GM21723 (cell line): ENCODE measurements at regions not wholly inside any gene's neighbourhood (a gene's known extent, or its start where the extent isn't known, plus 50 kb on each side); places are given as distances from the start of the nearest gene placed in this dataset.
"Not testable (repeated sequence)": the region's sequence is repeated elsewhere in the genome, so short reads cannot be mapped to it uniquely, and the experiment has no call there.

ENCODE experiments used
- ATAC-seq: cut with Tn5 transposase; IDR thresholded peaks from one replicate; pipeline ENCODE4 v1.9.1; 2021; ENCODE audit warnings: mild to moderate bottlenecking, moderate library complexity; ENCODE audit not compliant: unreplicated experiment

DNA sequence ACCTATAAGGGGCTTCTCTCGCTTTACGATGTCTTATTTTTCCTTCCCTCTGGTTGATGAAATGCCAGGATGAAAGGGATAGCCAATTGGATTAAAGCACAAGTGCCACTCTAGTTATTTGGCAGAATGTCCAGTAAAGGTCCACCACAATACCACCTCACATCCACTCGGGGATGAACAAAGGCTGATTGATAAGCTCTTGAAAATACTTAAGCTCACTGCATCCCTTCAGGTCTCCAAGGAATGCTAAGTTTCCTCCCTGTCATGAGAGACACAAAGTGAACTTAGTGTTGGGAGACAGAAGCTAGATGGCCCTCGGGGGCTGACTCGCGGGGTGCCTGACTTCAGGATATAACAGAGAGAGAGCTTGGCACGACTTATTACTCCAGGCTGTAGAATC, 185.9 kb upstream of the ZNF644 start:
- not testable (repeated sequence) for ATAC-seq

- ATAC-seq = not testable (repeated sequence)
Measured at GRCh38 chr1:91204150-91204549, 182.3 kb upstream of the ZNF644 start.

GRCh38 chr1:91201694-91202093, 179.9 kb upstream of the ZNF644 start:
- no peak for ATAC-seq

DNA sequence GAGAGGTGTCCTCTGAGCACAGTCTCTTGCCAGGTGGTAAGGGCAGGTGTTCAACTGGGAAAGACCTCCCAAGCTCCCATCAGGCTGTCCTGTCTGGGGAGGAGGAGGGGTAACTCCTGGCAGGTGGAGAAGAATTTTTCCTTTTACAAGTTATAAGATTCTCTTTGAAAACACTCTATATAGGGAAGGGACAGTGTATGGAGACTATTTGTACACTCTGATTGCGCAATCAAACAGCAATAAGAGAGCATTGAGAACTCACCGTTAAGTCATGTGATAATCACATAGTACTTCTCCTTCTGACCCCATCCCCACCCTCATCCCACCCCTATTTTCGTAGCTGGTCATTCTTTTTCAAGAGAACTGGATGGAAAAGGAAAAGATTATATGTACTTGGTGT, 179.3 kb upstream of the ZNF644 start:
- no peak for ATAC-seq

DNA sequence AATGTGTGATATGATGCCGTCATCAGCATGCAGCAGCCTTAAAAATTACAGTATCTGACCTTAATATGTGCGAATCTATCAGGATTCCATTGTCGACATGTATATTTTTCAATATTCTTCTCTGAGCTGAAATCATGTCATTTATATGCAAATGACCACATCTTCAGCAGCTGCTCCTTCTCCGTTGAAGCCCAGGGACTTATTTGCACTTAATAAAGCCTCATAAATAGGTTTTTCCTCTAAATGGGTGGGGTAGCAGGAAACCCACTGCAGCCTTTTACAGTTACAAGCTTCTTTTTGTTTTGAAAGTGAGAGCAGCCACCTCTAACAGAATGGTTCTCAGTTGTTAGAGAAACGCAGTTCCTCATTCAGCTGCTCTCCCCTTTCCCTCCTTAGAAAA, 178.8 kb upstream of the ZNF644 start:
- no peak for ATAC-seq

GRCh38 chr1:91199988-91200387, 178.2 kb upstream of the ZNF644 start:
- no peak for ATAC-seq

GRCh38 chr1:91190996-91191395, 169.2 kb upstream of the ZNF644 start:
- no peak for ATAC-seq

DNA sequence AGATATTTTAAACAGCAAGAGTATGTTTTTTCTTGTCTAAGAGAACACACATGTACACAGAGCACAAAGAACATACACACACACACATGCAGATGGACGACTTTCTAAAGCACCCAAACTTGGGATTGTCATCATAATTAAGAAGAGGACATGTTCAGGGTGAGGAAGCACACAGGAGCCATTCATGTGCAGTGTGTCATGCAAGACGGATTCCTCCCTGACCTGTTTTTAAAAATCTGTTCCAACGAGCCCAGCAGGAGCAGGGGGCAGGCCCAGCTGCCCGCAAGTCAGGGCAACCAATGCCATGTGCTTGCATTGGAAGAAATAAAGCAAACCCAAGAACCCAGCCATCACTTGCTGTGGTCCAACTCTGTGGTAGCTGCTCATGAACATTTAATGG, 167.3 kb upstream of the ZNF644 start:
- no peak for ATAC-seq

- ATAC-seq = not testable (repeated sequence)
Measured at GRCh38 chr1:91182807-91183206, 161.0 kb upstream of the ZNF644 start.

DNA sequence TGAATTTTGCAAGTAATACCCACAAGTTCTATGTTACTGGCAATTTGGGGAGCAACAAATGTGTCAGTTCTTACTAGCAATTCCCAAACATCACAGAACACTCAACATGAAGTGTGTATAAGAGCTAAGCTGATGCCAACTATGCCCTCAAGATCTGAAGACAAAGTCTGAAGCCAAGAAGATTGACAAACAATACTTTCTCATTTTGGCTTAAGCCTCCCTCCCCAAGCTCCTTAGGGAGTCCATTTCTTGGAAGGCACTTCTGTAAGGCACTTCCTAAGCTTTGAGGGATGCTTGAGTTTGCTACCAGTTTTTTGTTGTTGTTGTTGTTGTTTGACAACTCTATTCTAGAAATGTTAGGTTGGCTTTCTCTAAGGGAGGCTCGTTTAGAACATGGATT, 154.4 kb upstream of the ZNF644 start:
- ATAC-seq = no peak

DNA sequence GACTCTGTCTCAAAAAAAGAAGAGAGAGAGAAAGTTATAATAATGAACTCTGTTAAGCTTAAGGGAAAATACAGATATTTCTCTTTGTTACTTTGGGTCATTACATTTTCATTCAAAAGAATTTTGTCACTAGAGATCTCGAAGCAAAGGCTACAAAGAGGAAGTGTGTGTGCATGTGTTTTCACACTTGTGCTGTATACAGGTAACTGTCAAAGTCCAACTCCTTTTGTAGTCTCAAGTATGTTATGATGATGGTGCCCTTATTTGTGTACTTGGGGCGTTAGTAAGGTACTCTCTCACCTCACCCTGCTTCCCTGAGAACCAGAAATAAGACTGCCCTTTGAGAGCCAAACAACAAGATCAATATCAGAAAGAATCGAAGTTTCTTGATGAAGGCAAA, 152.9 kb upstream of the ZNF644 start:
- no peak for ATAC-seq

DNA sequence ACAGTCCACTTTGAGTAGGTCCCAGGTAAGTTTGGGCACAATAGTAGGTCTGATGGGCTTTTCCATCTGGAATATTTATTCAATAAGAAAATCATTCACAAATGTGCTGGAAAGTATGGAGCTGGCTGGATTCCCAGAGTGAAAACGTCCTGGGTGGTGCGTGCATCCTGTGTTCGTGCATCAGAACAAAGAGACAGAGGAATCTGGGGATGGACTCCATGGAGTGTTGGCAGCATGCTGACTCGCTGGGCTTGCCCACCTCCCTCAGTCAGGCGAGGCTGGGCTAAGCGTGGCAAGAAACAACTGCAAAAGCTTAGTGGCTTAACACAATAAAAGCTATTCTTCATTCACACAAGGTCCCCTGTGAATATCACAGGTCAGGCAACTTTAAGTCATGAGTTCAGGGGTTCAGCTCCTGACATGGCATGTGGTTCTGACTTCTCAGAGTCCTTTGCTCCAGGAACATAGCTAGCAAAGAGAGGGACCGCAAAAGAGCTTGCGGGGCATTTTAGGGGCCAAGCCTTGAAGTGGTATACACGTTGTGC, 151.6 kb upstream of the ZNF644 start:
- ATAC-seq = no peak

DNA sequence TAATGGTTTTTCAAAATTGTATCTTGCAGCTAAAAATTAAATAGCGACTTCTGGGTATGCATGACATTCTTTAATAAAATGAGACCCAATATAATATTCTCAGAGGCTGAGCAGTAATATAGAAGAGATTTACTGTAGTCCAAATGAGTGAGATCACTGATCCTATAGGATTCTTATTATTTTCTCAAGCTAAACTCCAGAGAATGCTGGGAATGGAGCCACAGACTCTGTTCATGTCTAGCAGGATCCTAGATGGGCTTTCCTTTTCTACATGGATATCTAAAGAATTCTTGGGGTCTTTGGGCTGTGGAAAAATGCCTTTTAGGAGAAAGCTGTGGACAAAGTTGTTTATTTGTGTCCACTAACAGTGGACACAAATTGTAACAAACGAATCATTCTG, 150.7 kb upstream of the ZNF644 start:
- ATAC-seq = no peak

DNA sequence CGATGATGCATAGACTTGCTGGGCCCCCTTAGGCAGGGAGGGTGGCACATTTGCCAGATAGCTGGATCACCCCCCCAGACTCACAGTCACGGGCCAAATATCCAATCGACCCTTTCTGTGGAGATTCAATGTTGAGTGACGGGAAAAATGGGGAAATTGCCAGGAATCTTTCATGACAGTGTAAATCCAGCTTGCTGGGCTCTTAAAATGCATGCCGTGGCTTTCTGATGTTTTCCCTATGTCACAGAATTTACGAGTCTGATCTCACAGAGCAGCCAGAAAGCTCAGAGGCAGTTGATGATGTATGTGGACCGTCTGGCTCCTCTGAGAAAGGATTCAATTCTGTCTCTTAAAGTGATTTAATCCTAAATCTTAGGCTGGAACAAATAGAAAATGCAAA, 150.1 kb upstream of the ZNF644 start:
- no peak for ATAC-seq

- no peak for ATAC-seq
Measured at GRCh38 chr1:91170571-91170970, 148.7 kb upstream of the ZNF644 start.

GRCh38 chr1:91166106-91166712, 144.4 kb upstream of the ZNF644 start:
- no peak for ATAC-seq

GRCh38 chr1:91165033-91165654, 143.3 kb upstream of the ZNF644 start:
- peak; percentile 93 for ATAC-seq

DNA sequence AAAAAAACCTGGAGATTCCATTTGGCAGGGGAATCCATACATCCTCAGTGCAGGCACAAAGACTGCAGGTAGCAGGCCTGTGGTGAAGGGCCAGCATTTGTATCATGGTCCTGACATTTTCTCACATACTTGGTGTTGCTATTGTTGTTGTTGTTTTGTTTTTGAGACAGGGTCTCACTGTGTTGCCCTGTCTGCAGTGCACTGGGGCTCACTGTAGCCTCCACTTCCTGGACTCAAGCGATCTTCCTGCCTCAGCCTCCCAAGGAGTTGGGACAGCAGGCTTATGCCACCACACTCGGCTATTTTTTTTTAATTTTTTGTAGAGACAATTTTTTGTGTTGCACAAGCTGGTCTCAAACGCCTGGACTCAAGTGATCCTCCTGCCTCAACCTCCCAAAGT, 140.8 kb upstream of the ZNF644 start:
- no peak for ATAC-seq

DNA sequence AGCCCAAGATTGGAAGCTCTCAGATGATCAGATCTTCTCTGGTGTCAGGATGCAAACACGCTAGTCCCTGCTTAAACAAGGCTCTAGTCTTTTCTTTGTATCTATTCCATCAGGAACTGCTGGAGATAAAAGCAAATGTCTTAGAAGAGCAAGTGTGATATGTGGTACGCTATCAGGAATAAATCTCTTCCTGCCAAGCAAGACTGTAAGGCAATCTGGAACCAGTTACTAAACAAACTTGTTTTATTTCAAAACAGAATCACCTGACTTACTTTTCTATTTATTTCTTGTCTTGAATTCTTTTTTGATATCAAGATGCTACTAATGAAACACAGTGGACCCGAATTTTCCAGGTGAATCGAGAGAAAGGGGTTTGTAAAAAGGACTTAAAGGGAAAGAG, 139.9 kb upstream of the ZNF644 start:
- no peak for ATAC-seq

DNA sequence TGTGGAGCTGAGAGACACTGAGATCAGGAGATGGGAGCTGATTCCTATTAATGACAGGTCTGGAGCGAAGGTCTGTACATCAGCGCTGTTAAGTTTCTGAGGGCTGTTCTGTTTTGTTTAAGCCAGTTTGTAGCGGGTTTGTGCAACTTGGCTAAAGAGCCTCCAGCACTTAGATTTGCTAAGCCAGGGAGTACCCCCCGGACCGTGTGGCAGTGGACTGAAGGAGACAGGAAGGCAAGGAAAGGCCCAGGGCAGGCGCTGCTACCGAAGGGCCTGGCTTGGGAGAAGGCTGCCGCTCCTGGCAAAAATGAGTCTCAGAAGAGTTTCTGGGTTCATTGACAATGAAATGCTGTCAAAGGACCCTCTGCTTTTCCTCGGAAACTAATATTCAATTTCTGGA, 139.3 kb upstream of the ZNF644 start:
- no peak for ATAC-seq

GRCh38 chr1:91160363-91161075, 138.7 kb upstream of the ZNF644 start:
- no peak for ATAC-seq

DNA sequence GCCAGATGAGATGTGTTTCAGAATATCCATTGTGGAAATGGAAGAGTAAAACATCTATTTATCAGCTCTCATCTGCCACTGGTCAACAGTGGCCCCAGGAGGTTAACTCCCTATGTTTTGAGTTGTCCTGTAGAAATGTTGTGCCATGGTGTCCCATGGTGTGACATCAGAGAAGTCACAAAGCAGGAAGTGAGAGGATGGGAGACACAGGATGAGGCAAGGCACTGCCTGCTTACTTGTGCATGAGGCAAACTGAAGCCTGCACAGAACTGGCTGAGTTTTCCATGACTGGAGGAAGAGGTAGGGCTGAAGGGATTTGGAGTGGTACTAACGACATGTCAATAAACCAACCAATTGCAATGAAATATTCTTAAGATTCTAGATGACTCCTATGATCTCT, 131.5 kb upstream of the ZNF644 start:
- no peak for ATAC-seq
